ENCODE measurements at regions not wholly inside any gene's neighbourhood (a gene's known extent, or its start where the extent isn't known, plus 50 kb on each side); places are given as distances from the start of the nearest gene placed in this dataset.

- H3K14ac ChIP-seq (ENCODE audit: insufficient read depth, low read length) = no peak overlapping the region
- H2BK20ac ChIP-seq (ENCODE audit: low read depth, low read length, poor library complexity, severe bottlenecking) = no peak overlapping the region
- no peak overlapping the region for H3K23ac ChIP-seq (ENCODE audit: insufficient read length, low read depth, low read length)
- no CpG with 5 or more reads among the region's 3 CpGs for WGBS (ENCODE audit: extremely low coverage, insufficient read length, low lambda C conversion rate)
- H4K8ac ChIP-seq (replicated peaks; ENCODE audit: insufficient read length, low read depth, low read length) = no peak overlapping the region
- no peaks in the 10 kb centered on the region for H3K9me3 ChIP-seq (ENCODE audit: control insufficient read depth, low read depth, low read length)
- no peak overlapping the region for H3K27ac Mint-ChIP-seq
- no peak overlapping the region for H4K91ac ChIP-seq (ENCODE audit: insufficient read length, low read depth, low read length)
- H3K4me3 Mint-ChIP-seq = no peak overlapping the region
- no peak for DNase-seq
- no peaks in the 10 kb centered on the region for H4K20me1 ChIP-seq (ENCODE audit: control insufficient read depth, insufficient read depth, insufficient read length)
- no peak overlapping the region for H3K9ac ChIP-seq (ENCODE audit: extremely low read depth, insufficient read length, low read length)
- H3K18ac ChIP-seq (ENCODE audit: insufficient read length, low read depth, low read length) = no peak overlapping the region
- H3K27ac ChIP-seq (ENCODE audit: insufficient read length, low read depth, low read length) = no peak overlapping the region
- no peaks in the 10 kb centered on the region for H3K9me3 Mint-ChIP-seq
- no peaks in the 10 kb centered on the region for H3K36me3 Mint-ChIP-seq (ENCODE audit: insufficient read depth in 1 of 3, low read depth in 3 of 3)
- no peak overlapping the region for H3T11ph ChIP-seq (ENCODE audit: low read length)
- no peak overlapping the region for H2AFZ ChIP-seq (ENCODE audit: low read length)
- H3K4me1 Mint-ChIP-seq = peaks cover 17 to 20% of the 10 kb centered on the region in 2 experiments
- H2AK5ac ChIP-seq (ENCODE audit: insufficient read length, low read length) = no peak overlapping the region
- no peaks in the 10 kb centered on the region; the same call in 1 of the 2 replicates for H3K4me1 ChIP-seq (ENCODE audit: insufficient read depth, low read length)
- TF ChIP-seq CTCF (conservative IDR thresholded peaks at IDR 0.05) = no peak
- no peaks in the 10 kb centered on the region for H3K79me1 ChIP-seq (ENCODE audit: insufficient read depth, low read depth, low read length, poor library complexity, severe bottlenecking)
- H3K23me2 ChIP-seq (ENCODE audit: insufficient read length, low read depth, low read length, poor library complexity, severe bottlenecking) = no peaks in the 10 kb centered on the region
- H2BK120ac ChIP-seq (ENCODE audit: low read depth, low read length, poor library complexity, severe bottlenecking) = no peak overlapping the region
- no peak overlapping the region for H2BK12ac ChIP-seq (ENCODE audit: insufficient read length, low read depth, low read length)
- no peak overlapping the region for H2BK15ac ChIP-seq (ENCODE audit: low read depth, low read length)
- H3K27me3 ChIP-seq (ENCODE audit: insufficient read depth, low read length) = no peaks in the 10 kb centered on the region
- H3K79me2 ChIP-seq (ENCODE audit: insufficient read depth, low read length) = no peaks in the 10 kb centered on the region
- H3K27me3 Mint-ChIP-seq (ENCODE audit: low read depth) = no peaks in the 10 kb centered on the region
- H3K4me2 ChIP-seq (ENCODE audit: insufficient read depth, insufficient read length, low read length) = no peak overlapping the region
- H3K56ac ChIP-seq (ENCODE audit: insufficient read length, low read depth, low read length) = no peak overlapping the region
- no peak overlapping the region for H2BK5ac ChIP-seq (ENCODE audit: insufficient read length, low read length)
- H3K4ac ChIP-seq (ENCODE audit: low read depth, low read length) = no peak overlapping the region
- no peak overlapping the region for H4K5ac ChIP-seq (ENCODE audit: insufficient read length, low read depth, low read length)
Measured at GRCh38 chr10:52443419-52444388, 129.6 kb downstream of the DKK1 start.
